Omental fat pad (tissue), 3 donors: ENCODE measurements at regions not wholly inside any gene's neighbourhood (a gene's known extent, or its start where the extent isn't known, plus 50 kb on each side); places are given as distances from the start of the nearest gene placed in this dataset.

Source experiments
- ATAC-seq: fragments of 150-250 bp; one replicate; pipeline ENCODE4 v1.9.1; 2016; ENCODE audit warnings: mild to moderate bottlenecking, moderate library complexity; ENCODE audit not compliant: low FRiP score
- DNase-seq: peaks from one replicate; pipeline ENCODE4 v3.0.0-alpha.2; 2019; ENCODE audit warnings: low spot score
- CTCF ChIP-seq, 3 donors: fragments of 450-650 bp; IDR thresholded peaks; one replicate each; pipeline ENCODE4 v1.5.1; 2016 to 2017; ENCODE audit warnings: antibody characterized with exemption in 3 of 3, mild to moderate bottlenecking in 3 of 3, moderate library complexity in 2 of 3

GRCh38 chr12:31876568-31877424 is 82.4 kb upstream of the RESF1 start:
- no peak for DNase-seq
- no peak for ATAC-seq
- no peak for TF ChIP-seq CTCF (IDR thresholded peaks at IDR 0.05)

DNA sequence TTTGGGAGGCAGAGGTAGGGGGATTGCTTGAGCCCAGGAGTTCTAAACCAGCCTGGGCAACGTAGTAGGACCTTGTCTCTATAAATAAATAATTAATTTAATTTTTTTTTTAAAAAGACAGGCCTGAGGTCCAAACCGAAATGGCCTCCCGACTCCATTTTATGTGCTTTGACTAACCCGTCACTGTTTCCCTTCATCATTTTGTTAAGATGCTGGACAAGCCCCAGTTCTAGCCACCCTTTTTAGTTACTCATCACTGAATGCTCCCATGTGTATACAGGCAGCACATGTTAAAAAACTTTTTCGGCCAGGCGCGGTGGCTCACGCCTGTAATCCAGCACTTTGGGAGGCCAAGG is 83.6 kb upstream of the RESF1 start:
- ATAC-seq (no peak), DNase-seq (no peak)
- no peak for TF ChIP-seq CTCF (IDR thresholded peaks at IDR 0.05)

DNA sequence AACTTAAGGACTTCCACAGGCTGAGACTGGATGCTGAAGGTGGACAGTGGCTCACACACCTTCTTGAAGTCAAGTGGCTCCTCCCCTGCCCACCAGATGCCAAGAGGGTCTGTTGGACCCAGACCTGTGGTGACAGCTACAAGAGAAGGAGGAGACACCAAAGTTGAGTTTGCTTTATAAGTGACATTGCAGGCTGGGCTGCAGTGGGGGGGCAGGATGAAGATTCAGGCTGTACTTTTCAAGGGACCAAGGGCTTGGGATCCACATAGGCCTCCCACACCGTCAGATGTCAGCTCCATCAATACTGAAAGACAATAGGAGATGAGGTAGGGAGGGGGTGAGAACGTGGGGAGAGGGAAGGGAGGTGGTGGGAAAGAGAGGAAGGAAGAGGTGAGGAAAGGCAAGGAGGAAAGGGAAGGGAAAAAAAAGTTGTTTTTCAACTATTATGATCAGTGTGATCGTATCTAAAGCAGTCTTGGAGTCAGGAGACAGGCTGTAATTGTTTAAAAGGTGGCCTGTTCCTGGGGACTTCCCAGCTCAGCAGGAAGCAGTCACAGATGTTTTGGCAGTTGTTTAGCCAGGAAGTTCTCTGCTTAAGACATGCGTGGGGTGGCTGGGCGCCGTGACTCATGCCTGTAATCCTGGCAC is 84.1 kb upstream of the RESF1 start:
- DNase-seq (no peak), ATAC-seq (no peak)
- TF ChIP-seq CTCF (IDR thresholded peaks at IDR 0.05): no peak

DNA sequence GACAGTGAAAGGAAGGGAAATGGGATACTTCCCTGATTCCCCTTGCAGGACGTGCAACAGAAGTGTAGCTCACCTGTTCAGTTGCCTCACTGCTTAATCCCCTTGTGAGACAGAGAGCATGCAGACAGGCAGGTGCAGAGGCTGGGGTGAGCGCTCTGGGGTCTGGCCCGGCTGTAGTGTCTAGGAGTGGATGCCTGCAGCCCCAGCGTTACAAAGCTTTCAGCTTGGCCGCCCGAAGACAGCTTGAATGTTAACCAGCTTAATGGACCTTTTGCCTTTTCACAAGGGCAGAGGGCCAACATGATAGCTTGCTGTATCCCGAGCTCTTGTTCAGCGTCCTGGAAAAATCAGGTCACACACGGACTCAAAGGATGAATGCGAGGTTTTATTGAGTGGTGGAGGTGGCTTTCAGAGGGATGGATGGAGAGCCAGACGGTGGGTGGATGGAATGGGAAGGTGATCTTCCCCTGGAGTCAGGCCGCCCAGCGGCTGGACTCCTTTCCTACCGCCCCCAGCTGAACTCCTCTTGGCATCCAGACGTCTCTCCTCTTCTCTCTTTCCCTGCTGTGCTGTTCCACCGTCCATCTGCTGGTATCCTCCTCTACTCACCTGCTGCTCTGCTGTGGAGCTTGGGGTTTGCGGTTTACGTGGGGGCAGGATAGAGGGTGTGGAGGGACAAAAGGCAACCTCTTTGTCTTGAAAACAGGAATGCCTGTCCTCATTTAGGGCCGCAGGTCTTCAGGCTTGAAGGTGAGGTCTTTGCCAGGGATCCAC is 86.2 kb upstream of the RESF1 start:
- no peak for ATAC-seq
- TF ChIP-seq CTCF (IDR thresholded peaks at IDR 0.05): no peak

DNA sequence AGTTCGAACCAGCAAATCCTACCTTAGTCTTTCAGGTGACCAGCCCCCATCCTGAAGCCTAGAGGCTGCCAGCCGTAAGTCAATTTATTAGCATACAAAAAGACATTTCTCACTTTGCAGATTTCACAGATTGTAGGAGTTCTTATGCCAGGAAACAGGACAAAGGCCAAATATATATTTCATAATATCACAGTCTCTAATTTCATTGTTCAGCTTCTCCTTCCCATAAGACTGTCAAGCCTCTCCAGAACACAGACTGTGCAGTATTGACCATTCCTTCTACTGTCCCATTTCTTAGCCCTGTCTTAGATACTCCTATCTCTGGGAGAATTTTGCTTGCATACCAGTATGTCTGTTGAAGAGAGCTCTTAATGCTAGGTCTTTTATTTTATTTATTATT is 89.2 kb upstream of the RESF1 start:
- ATAC-seq (no peak), DNase-seq (no peak)
- TF ChIP-seq CTCF (IDR thresholded peaks at IDR 0.05): no peak

More for the DNA sequence above, 86.2 kb upstream of the RESF1 start:
- DNase-seq: no peak

DNA sequence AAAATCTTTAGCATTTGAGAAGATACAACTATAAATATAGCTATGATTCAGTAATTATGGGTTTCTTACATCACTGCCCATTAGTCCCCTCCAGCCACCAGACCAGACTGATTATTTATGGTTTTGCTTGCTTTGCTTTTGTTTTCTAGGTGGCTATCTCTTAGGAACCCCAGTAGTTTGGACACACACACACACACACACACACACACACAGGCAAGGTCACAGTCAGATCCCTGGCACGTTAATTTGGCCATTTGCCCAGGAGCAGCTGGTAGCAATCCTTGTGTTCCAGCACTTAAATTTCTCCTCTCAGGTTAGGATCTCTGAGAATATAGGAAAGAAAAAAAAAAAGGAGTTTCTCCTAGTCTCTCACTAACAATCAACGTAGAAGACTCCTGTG is 90.2 kb upstream of the RESF1 start:
- no peak for TF ChIP-seq CTCF (IDR thresholded peaks at IDR 0.05)
- DNase-seq (no peak), ATAC-seq (no peak)
